Ascending aorta (tissue), 2 donors: ENCODE measurements at regions not wholly inside any gene's neighbourhood (a gene's known extent, or its start where the extent isn't known, plus 50 kb on each side); places are given as distances from the start of the nearest gene placed in this dataset.

ENCODE experiments used
- DNase-seq, 2 donors: peaks; one replicate each; pipeline ENCODE4 v3.0.0-alpha.2; 2019; ENCODE audit warnings: low spot score in 2 of 2
- H3K27ac ChIP-seq, 2 donors: fragments of 200-600 bp; sonication (generic); one replicate each; pipeline ENCODE4 v1.5.1; 2016 to 2017; ENCODE audit warnings: mild to moderate bottlenecking in 1 of 2
- H3K27me3 ChIP-seq: fragments of 200-600 bp; sonication (generic); one replicate; pipeline ENCODE4 v1.5.1; 2017
- H3K36me3 ChIP-seq, 2 donors: fragments of 200-600 bp; sonication (generic); one replicate each; pipeline ENCODE4 v1.5.1; 2016
- H3K4me1 ChIP-seq, 2 donors: fragments of 200-600 bp; sonication (generic); one replicate each; pipeline ENCODE4 v1.5.1; 2016 to 2017; ENCODE audit warnings: mild to moderate bottlenecking in 1 of 2
- H3K4me3 ChIP-seq, 2 donors: fragments of 200-600 bp; sonication (generic); one replicate each; pipeline ENCODE4 v1.5.1; 2016 to 2017; ENCODE audit warnings: mild to moderate bottlenecking in 1 of 2
- H3K9me3 ChIP-seq, 2 donors: fragments of 200-600 bp; sonication (generic); one replicate each; pipeline ENCODE4 v1.5.1; 2016
- intact Hi-C: fragments of 100-400 bp; cut with DNase I; formaldehyde crosslinking; loops from one replicate; pipeline ENCODE4 v1.15.1; 2023
- TF ChIP-seq, protein P1 (sequence below), 3 experiments: fragments of 200-600 bp in 2 of 3; fragments of 450-650 bp in 1 of 3; sonication (generic) in 2 of 3; IDR thresholded peaks; one replicate each; pipeline ENCODE4 v1.5.1; 2016 to 2019; ENCODE audit warnings: antibody characterized with exemption in 3 of 3, mild to moderate bottlenecking in 1 of 3, moderate library complexity in 1 of 3

DNA sequence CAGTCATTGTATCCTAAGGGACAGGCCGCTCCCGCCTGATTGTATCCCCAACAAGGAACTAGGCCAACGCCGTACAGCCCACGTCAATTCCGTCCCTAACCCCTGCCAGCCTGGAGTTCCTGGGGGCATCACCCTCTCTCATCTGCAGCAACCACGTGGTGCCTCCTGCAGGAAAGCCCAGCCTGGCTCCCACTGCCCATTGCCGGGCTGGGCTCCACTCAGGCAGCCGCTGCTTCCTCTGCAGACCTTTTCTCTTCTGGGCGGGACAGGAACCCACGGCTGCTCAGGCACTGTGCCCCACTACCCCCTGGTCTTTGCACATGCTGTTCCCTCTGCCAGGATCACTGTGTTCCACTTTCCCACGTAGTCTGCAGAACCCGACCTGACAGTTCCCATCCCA lies 212.2 kb downstream of the TFCP2L1 start:
- TF ChIP-seq, protein P1, sequence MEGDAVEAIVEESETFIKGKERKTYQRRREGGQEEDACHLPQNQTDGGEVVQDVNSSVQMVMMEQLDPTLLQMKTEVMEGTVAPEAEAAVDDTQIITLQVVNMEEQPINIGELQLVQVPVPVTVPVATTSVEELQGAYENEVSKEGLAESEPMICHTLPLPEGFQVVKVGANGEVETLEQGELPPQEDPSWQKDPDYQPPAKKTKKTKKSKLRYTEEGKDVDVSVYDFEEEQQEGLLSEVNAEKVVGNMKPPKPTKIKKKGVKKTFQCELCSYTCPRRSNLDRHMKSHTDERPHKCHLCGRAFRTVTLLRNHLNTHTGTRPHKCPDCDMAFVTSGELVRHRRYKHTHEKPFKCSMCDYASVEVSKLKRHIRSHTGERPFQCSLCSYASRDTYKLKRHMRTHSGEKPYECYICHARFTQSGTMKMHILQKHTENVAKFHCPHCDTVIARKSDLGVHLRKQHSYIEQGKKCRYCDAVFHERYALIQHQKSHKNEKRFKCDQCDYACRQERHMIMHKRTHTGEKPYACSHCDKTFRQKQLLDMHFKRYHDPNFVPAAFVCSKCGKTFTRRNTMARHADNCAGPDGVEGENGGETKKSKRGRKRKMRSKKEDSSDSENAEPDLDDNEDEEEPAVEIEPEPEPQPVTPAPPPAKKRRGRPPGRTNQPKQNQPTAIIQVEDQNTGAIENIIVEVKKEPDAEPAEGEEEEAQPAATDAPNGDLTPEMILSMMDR (IDR thresholded peaks at IDR 0.05) = no peak
- Histone ChIP-seq H3K4me1 (no peaks in the 10 kb centered on the region), H3K36me3 (no peaks in the 10 kb centered on the region), H3K9me3 (no peaks in the 10 kb centered on the region), H3K4me3 (no peak overlapping the region), H3K27me3 (peaks cover 3% of the 10 kb centered on the region), H3K27ac (no peak overlapping the region)
- intact Hi-C loops = no loop called here
- DNase-seq = no peak

DNA sequence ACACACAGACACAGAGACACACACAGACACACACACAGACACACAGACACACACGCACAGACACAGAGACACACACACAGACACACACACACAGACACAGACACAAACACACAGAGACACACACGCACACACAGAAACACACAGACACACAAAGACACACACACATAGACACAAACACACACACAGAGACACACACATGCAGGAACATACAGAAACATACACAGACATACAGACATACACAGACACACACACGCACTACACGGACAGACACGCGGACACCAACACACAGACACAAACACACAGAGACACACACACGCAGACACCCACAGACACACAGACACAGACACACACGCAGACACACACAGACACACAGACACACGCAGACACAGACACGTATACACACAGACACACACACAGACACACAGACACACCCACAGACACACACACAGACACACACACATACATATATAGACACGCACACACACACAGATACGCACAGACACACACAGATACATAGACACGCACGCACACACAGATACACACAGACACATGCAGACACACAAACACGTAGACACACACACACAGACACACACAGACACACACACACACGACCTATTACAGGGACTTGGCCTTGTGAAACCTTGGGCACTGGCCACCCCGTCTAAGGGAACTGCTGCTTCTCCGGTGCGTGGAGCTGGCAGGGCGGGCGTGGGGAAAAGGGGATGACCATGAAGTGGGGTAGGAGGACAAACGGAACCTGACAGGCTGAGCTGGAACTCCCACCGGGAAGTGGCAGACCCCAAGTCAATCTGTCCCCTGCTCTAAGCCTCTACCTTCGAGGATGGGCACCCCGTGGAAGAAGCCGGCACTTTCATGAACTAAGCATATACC lies 211.4 kb downstream of the TFCP2L1 start:
- intact Hi-C loops = no loop called here
- H3K36me3 ChIP-seq = no peaks in the 10 kb centered on the region
- H3K4me1 ChIP-seq = no peaks in the 10 kb centered on the region
- H3K9me3 ChIP-seq = no peaks in the 10 kb centered on the region
- TF ChIP-seq, protein P1 (IDR thresholded peaks at IDR 0.05) = no peak
- peaks cover 3% of the 10 kb centered on the region for H3K27me3 ChIP-seq
- no peak overlapping the region for H3K27ac ChIP-seq
- DNase-seq = no peak
- no peak overlapping the region for H3K4me3 ChIP-seq

DNA sequence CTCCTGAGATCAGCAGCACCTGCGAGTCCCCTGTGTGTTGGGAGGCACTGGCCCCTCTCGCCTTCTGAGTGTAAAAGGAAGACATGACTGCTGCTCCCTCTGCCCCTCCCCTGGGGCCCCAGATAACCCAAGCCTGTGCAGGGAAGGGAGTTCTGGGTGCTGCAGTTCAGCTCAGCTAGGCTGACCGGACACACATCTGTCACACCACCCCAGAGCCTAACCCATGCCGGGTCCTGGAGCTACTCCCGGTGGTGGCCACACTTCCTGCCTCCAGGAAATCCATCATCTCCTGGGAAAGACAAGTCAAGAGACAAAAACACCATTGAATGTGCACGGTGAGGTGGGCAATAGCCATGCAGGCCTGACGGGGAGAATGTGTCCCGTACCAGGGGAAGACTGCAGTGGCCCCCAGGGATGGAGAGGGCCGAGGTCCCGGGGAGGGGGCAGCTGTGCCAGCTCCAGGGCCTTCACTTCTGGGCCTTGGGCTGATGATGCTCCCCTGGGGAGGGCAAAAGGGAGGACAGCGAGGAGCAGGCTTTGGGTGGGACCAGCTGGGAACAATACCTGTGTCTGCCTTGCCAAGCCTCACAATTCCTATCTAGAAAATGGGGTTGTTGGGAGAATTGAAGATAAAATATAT lies 210.6 kb downstream of the TFCP2L1 start:
- H3K4me3 ChIP-seq = no peak overlapping the region
- no peak overlapping the region for H3K27ac ChIP-seq
- no peaks in the 10 kb centered on the region for H3K4me1 ChIP-seq
- intact Hi-C loops = no loop called here
- TF ChIP-seq, protein P1 (IDR thresholded peaks at IDR 0.05) = no peak
- no peaks in the 10 kb centered on the region for H3K9me3 ChIP-seq
- no peaks in the 10 kb centered on the region for H3K36me3 ChIP-seq
- H3K27me3 ChIP-seq = peaks cover 3% of the 10 kb centered on the region
- no peak for DNase-seq

DNA sequence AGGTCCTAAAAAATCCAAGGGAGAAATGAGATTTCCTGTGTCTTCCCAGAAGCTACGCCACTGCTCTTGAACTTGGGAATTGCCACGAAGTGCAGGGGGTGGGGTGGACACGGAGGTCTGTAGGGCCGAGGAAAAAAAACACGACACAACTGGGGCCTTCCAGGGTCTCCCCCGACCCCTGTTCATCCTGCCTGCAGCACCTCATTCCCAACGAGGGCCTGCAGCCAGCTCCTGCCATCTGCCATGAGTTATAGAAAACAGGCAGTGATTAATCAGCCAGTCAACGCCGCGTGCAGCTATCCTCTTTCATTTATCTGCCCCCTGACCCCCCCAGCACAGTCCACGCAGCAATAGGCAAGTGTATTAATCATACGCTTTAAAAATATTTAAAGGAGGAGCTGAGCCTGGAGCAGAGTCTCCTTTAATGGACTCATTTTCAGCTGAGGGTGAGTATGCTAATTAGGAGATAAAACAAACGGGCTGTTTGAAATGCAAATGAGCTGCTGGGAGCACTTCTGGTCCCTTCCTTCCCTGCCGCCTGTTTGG lies 209.9 kb downstream of the TFCP2L1 start:
- no peaks in the 10 kb centered on the region for H3K4me1 ChIP-seq
- TF ChIP-seq, protein P1 (IDR thresholded peaks at IDR 0.05) = no peak
- H3K27ac ChIP-seq = no peak overlapping the region
- no peaks in the 10 kb centered on the region for H3K36me3 ChIP-seq
- intact Hi-C loops = loop anchor here (5.0 kb wide), 1 partner anchor 733 kb away; no protein-coding TSS in a partner anchor
- no peak overlapping the region for H3K4me3 ChIP-seq
- no peaks in the 10 kb centered on the region for H3K9me3 ChIP-seq
- peaks cover 3% of the 10 kb centered on the region for H3K27me3 ChIP-seq
- no peak for DNase-seq

DNA sequence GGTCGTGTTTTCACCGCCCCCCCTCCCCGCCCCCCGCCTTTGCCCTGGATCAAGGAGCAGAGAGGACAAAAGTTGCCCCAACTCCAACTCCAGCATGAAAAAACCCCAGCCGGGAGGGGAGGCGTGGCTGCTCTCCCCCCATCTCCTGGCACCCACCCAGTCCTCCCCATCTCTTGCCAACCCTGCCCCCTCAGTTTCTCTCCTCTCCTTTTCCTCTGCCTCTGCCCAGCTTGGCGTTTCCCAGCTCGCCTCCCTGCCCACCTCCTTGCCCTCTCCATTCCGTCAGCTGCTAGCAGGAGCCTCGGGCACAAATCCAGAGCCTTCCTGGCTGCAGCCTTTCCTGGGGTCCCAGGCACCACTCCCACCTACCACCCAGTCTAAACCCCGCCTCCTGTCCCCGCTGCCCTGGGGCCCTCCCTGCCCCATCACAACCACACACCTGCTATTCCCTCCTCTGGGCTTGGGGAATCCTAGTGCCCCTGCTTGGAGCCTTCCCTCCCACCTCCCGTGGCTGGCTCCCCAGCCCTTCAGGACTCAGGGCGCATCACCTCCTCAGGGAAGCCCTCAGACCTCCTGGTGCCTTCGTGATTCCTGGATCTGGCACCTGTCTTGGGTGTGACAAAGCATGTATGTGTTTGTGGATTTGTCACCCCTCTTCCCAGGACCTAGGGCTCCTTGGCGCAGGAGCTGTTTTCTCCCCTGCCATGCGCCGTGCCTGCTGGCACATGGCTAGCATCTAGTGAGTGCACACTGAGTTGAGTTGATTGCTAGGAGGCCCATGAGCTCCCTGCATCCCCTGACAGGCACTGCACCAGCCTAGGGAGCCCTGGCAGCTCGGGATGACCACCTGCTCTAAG lies 209.1 kb downstream of the TFCP2L1 start:
- no peaks in the 10 kb centered on the region for H3K9me3 ChIP-seq
- no peak for DNase-seq
- no peak overlapping the region for H3K4me3 ChIP-seq
- TF ChIP-seq, protein P1 (IDR thresholded peaks at IDR 0.05) = no peak
- no peak overlapping the region for H3K27ac ChIP-seq
- H3K27me3 ChIP-seq = peaks cover 3% of the 10 kb centered on the region
- H3K4me1 ChIP-seq = no peaks in the 10 kb centered on the region
- no peaks in the 10 kb centered on the region for H3K36me3 ChIP-seq
- intact Hi-C loops = loop anchor here (5.0 kb wide), 1 partner anchor 734 kb away; no protein-coding TSS in a partner anchor
